ENCODE measurements at regions not wholly inside any gene's neighbourhood (a gene's known extent, or its start where the extent isn't known, plus 50 kb on each side); places are given as distances from the start of the nearest gene placed in this dataset.

GRCh38 chr5:34562791-34563190 is 93.3 kb upstream of the RAI14 start:
- H3K4me1 ChIP-seq (ENCODE audit: insufficient read depth, low read length): peaks cover 23% of the 10 kb centered on the region
- DNase-seq (ENCODE audit: insufficient read length, low spot score, missing footprints): no peak
- no peak overlapping the region for H2AFZ ChIP-seq (ENCODE audit: low read length)
- H3K79me2 ChIP-seq (ENCODE audit: insufficient read depth, low read length): no peaks in the 10 kb centered on the region
- no peak overlapping the region for H3K4me3 ChIP-seq (ENCODE audit: insufficient read depth, low read length)
- no peaks in the 10 kb centered on the region for H3K27me3 ChIP-seq (ENCODE audit: insufficient read depth, low read length)
- no peaks in the 10 kb centered on the region for H3K36me3 ChIP-seq (ENCODE audit: insufficient read depth, low read length)
- H3K9me3 ChIP-seq (ENCODE audit: low read depth, low read length): no peaks in the 10 kb centered on the region
- no peaks in the 10 kb centered on the region for H4K20me1 ChIP-seq (ENCODE audit: insufficient read depth, low read length)
- H3K4me2 ChIP-seq (ENCODE audit: insufficient read depth, low read length): no peak overlapping the region
- TF ChIP-seq CTCF (IDR thresholded peaks at IDR 0.05; ENCODE audit: extremely low read depth, low read depth, low read length): no peak
- peak overlapping the region; percentile 87 for H3K27ac ChIP-seq (ENCODE audit: low read depth, low read length)

GRCh38 chr5:34563269-34563668 is 92.9 kb upstream of the RAI14 start:
- no peaks in the 10 kb centered on the region for H3K27me3 ChIP-seq (ENCODE audit: insufficient read depth, low read length)
- DNase-seq (ENCODE audit: insufficient read length, low spot score, missing footprints): no peak
- TF ChIP-seq CTCF (IDR thresholded peaks at IDR 0.05; ENCODE audit: extremely low read depth, low read depth, low read length): no peak
- H3K4me3 ChIP-seq (ENCODE audit: insufficient read depth, low read length): no peak overlapping the region
- H4K20me1 ChIP-seq (ENCODE audit: insufficient read depth, low read length): no peaks in the 10 kb centered on the region
- H3K27ac ChIP-seq (ENCODE audit: low read depth, low read length): peak overlapping the region; percentile 87
- H2AFZ ChIP-seq (ENCODE audit: low read length): peak overlapping the region; percentile 64
- no peaks in the 10 kb centered on the region for H3K79me2 ChIP-seq (ENCODE audit: insufficient read depth, low read length)
- no peaks in the 10 kb centered on the region for H3K9me3 ChIP-seq (ENCODE audit: low read depth, low read length)
- H3K4me1 ChIP-seq (ENCODE audit: insufficient read depth, low read length): peaks cover 23% of the 10 kb centered on the region
- peak overlapping the region; percentile 72 for H3K4me2 ChIP-seq (ENCODE audit: insufficient read depth, low read length)
- H3K36me3 ChIP-seq (ENCODE audit: insufficient read depth, low read length): no peaks in the 10 kb centered on the region

- H4K20me1 ChIP-seq (ENCODE audit: insufficient read depth, low read length): no peaks in the 10 kb centered on the region
- no peak for TF ChIP-seq CTCF (IDR thresholded peaks at IDR 0.05; ENCODE audit: extremely low read depth, low read depth, low read length)
- DNase-seq (ENCODE audit: insufficient read length, low spot score, missing footprints): peak; percentile 90
- H3K4me3 ChIP-seq (ENCODE audit: insufficient read depth, low read length): peak overlapping the region; percentile 34
- no peaks in the 10 kb centered on the region for H3K9me3 ChIP-seq (ENCODE audit: low read depth, low read length)
- no peaks in the 10 kb centered on the region for H3K79me2 ChIP-seq (ENCODE audit: insufficient read depth, low read length)
- H3K4me2 ChIP-seq (ENCODE audit: insufficient read depth, low read length): peak overlapping the region; percentile 72
- peaks cover 23% of the 10 kb centered on the region for H3K4me1 ChIP-seq (ENCODE audit: insufficient read depth, low read length)
- no peaks in the 10 kb centered on the region for H3K36me3 ChIP-seq (ENCODE audit: insufficient read depth, low read length)
- peak overlapping the region; percentile 64 for H2AFZ ChIP-seq (ENCODE audit: low read length)
- no peaks in the 10 kb centered on the region for H3K27me3 ChIP-seq (ENCODE audit: insufficient read depth, low read length)
- peak overlapping the region; percentile 87 for H3K27ac ChIP-seq (ENCODE audit: low read depth, low read length)
These were observed 92.0 kb upstream of the RAI14 start for GRCh38 chr5:34563931-34564709.

- DNase-seq (ENCODE audit: insufficient read length, low spot score, missing footprints): peak; percentile 67
- H3K27me3 ChIP-seq (ENCODE audit: insufficient read depth, low read length): no peaks in the 10 kb centered on the region
- H2AFZ ChIP-seq (ENCODE audit: low read length): peak overlapping the region; percentile 64
- H3K36me3 ChIP-seq (ENCODE audit: insufficient read depth, low read length): no peaks in the 10 kb centered on the region
- H3K9me3 ChIP-seq (ENCODE audit: low read depth, low read length): no peaks in the 10 kb centered on the region
- H3K79me2 ChIP-seq (ENCODE audit: insufficient read depth, low read length): no peaks in the 10 kb centered on the region
- peak overlapping the region; percentile 87 for H3K27ac ChIP-seq (ENCODE audit: low read depth, low read length)
- no peak for TF ChIP-seq CTCF (IDR thresholded peaks at IDR 0.05; ENCODE audit: extremely low read depth, low read depth, low read length)
- no peaks in the 10 kb centered on the region for H4K20me1 ChIP-seq (ENCODE audit: insufficient read depth, low read length)
- H3K4me2 ChIP-seq (ENCODE audit: insufficient read depth, low read length): peak overlapping the region; percentile 72
- H3K4me1 ChIP-seq (ENCODE audit: insufficient read depth, low read length): peaks cover 23% of the 10 kb centered on the region
- H3K4me3 ChIP-seq (ENCODE audit: insufficient read depth, low read length): no peak overlapping the region
These were observed 91.4 kb upstream of the RAI14 start for GRCh38 chr5:34564710-34565235.

All from osteoblast (primary cell).